Lower lobe of right lung (tissue), 2 donors: ENCODE measurements at regions not wholly inside any gene's neighbourhood (a gene's known extent, or its start where the extent isn't known, plus 50 kb on each side); places are given as distances from the start of the nearest gene placed in this dataset.
"Not testable (repeated sequence)": the region's sequence is repeated elsewhere in the genome, so short reads cannot be mapped to it uniquely, and the experiment has no call there.

ENCODE experiments used
- ATAC-seq, 2 donors: fragments of 200-7000 bp; cut with Tn5 transposase; one replicate each; pipeline ENCODE4 v1.9.1; 2020 to 2022; ENCODE audit warnings: mild to moderate bottlenecking in 2 of 2, moderate library complexity in 2 of 2
- DNase-seq: peaks from one replicate; pipeline ENCODE4 v3.0.0-alpha.2; 2020
- H3K27ac ChIP-seq: fragments of 200-600 bp; one replicate; pipeline ENCODE4 v1.8.0; 2022
- H3K27me3 ChIP-seq: fragments of 200-600 bp; one replicate; pipeline ENCODE4 v1.8.0; 2022; ENCODE audit warnings: low read depth
- H3K36me3 ChIP-seq: fragments of 200-600 bp; one replicate; pipeline ENCODE4 v1.8.0; 2022; ENCODE audit warnings: mild to moderate bottlenecking
- H3K4me1 ChIP-seq: fragments of 200-600 bp; one replicate; pipeline ENCODE4 v1.8.0; 2022
- H3K4me3 ChIP-seq: fragments of 200-600 bp; one replicate; pipeline ENCODE4 v1.8.0; 2022; ENCODE audit warnings: mild to moderate bottlenecking
- H3K9me3 ChIP-seq: fragments of 200-600 bp; one replicate; pipeline ENCODE4 v1.8.0; 2022
- intact Hi-C: fragments of 100-400 bp; cut with DNase I; formaldehyde crosslinking; loops from one replicate; pipeline ENCODE4 v1.11.0; 2022
- TF ChIP-seq, protein P1 (sequence below): fragments of 200-600 bp; IDR thresholded peaks from one replicate; pipeline ENCODE4 v1.8.0; 2022; ENCODE audit warnings: antibody characterized with exemption, mild to moderate bottlenecking
- donor health status: DM: no; HTN: yes; CAD: no; lungs with severe emphysema.

DNA sequence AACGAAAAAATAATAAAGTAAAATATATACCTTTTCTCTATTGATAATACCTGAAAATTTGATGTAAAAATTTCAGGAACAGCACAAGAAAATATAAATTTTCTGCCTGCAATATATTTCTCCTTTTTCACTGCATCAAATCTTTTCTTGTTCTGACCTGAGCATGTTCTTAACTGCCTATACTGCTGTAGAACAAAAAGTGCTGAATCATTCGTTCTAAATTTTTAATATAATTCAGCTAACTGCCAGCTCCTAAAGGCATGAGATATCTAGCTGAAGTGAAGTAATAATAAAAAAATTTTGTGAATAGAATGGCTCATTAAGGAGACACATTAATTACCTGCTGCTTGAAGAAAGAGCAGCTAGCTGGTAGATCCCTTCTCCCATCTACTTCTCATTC lies 188.6 kb upstream of the FKBP1C start:
- intact Hi-C loops, result no loop called here
- DNase-seq, result no peak
- Histone ChIP-seq H3K27me3 (no peaks in the 10 kb centered on the region), H3K27ac (no peak overlapping the region), H3K4me1 (no peaks in the 10 kb centered on the region), H3K36me3 (no peaks in the 10 kb centered on the region), H3K4me3 (no peak overlapping the region), H3K9me3 (no peaks in the 10 kb centered on the region)
- TF ChIP-seq, protein P1, sequence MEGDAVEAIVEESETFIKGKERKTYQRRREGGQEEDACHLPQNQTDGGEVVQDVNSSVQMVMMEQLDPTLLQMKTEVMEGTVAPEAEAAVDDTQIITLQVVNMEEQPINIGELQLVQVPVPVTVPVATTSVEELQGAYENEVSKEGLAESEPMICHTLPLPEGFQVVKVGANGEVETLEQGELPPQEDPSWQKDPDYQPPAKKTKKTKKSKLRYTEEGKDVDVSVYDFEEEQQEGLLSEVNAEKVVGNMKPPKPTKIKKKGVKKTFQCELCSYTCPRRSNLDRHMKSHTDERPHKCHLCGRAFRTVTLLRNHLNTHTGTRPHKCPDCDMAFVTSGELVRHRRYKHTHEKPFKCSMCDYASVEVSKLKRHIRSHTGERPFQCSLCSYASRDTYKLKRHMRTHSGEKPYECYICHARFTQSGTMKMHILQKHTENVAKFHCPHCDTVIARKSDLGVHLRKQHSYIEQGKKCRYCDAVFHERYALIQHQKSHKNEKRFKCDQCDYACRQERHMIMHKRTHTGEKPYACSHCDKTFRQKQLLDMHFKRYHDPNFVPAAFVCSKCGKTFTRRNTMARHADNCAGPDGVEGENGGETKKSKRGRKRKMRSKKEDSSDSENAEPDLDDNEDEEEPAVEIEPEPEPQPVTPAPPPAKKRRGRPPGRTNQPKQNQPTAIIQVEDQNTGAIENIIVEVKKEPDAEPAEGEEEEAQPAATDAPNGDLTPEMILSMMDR, result no peak
- ATAC-seq, result no peak

DNA sequence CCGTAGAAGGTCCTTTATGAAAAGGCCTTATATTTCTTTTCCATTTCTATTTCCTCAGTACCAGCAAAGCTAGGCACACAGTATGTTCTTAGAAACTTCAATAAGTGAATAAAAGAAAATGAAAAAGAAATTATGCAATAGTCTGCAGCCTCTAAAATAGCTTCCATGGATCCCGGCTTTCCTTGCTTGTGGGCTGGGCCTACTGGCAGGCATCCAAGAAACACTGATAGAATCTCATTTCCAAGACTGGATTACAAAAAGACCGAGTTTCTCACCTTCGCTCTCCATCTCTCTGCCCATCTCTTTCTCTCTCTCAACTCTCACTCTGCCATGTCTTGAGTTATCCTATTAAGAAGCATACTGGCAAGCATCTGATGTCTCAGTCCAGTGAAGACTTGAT lies 187.5 kb upstream of the FKBP1C start:
- Histone ChIP-seq H3K36me3 (no peaks in the 10 kb centered on the region), H3K4me1 (no peaks in the 10 kb centered on the region), H3K27me3 (no peaks in the 10 kb centered on the region), H3K9me3 (no peaks in the 10 kb centered on the region), H3K4me3 (no peak overlapping the region), H3K27ac (no peak overlapping the region)
- ATAC-seq (no peak), DNase-seq (no peak)
- TF ChIP-seq, protein P1, result no peak
- intact Hi-C loops, result no loop called here

DNA sequence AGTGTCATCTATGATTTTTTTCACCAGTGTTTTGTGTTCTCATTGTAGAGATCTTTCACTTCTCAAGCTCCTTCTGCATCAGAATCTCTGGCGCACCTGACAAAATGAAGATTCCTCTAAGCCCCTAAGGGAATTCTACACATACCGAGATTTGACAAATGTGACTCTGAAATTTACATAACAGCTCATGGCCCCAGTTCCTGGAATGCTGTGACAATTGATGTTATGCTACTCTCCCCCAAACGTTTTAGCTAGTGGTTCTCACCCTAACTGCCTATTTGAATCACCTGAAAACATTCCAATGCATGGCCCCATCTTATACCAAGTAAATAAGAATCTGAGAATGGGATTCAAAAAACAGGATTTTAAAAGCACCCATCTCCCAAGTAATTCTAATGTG lies 162.1 kb upstream of the FKBP1C start:
- no peak overlapping the region for H3K27ac ChIP-seq
- intact Hi-C loops, result no loop called here
- no peaks in the 10 kb centered on the region for H3K27me3 ChIP-seq
- no peak for DNase-seq
- no peaks in the 10 kb centered on the region for H3K36me3 ChIP-seq
- H3K4me3 ChIP-seq, result no peak overlapping the region
- TF ChIP-seq, protein P1, result no peak
- H3K4me1 ChIP-seq, result no peaks in the 10 kb centered on the region
- ATAC-seq, result no peak
- H3K9me3 ChIP-seq, result no peaks in the 10 kb centered on the region

DNA sequence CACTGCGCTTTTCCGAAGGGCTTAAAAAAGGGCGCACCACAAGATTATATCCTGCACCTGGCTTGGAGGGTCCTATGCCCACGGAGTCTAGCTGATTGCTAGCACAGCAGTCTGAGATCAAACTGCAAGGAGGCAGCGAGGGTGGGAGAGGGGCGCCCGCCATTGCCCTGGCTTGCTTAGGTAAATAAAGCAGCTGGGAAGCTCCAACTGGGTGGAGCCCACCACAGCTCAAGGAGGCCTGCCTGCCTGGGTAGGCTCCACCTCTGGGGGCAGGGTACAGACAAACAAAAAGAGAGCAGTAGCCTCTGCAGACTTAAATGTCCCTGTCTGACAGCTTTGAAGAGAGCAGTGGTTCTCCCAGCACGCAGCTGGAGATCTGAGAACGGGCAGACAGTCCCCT lies 158.1 kb upstream of the FKBP1C start:
- H3K9me3 ChIP-seq, ATAC-seq, H3K36me3 ChIP-seq, intact Hi-C loops, H3K4me3 ChIP-seq, H3K4me1 ChIP-seq, DNase-seq, H3K27ac ChIP-seq, H3K27me3 ChIP-seq: not testable (repeated sequence)

GRCh38 chr6:63058601-63059000 lies 152.7 kb upstream of the FKBP1C start:
- no peaks in the 10 kb centered on the region for H3K27me3 ChIP-seq
- no peaks in the 10 kb centered on the region for H3K4me1 ChIP-seq
- TF ChIP-seq, protein P1, result no peak
- ATAC-seq (no peak), DNase-seq (no peak)
- no peak overlapping the region for H3K27ac ChIP-seq
- H3K36me3 ChIP-seq, result no peaks in the 10 kb centered on the region
- no peaks in the 10 kb centered on the region for H3K9me3 ChIP-seq
- no peak overlapping the region for H3K4me3 ChIP-seq
- intact Hi-C loops, result no loop called here

- intact Hi-C loops, result no loop called here
- ATAC-seq (no peak), DNase-seq (no peak)
- Histone ChIP-seq H3K27ac (no peak overlapping the region), H3K4me3 (no peak overlapping the region), H3K9me3 (no peaks in the 10 kb centered on the region), H3K4me1 (no peaks in the 10 kb centered on the region), H3K36me3 (no peaks in the 10 kb centered on the region), H3K27me3 (no peaks in the 10 kb centered on the region)
- TF ChIP-seq, protein P1, result no peak
Measured at GRCh38 chr6:63063631-63064271, 147.5 kb upstream of the FKBP1C start.
